Esophagus muscularis mucosa (tissue), 3 donors: ENCODE measurements at regions not wholly inside any gene's neighbourhood (a gene's known extent, or its start where the extent isn't known, plus 50 kb on each side); places are given as distances from the start of the nearest gene placed in this dataset.

ENCODE experiments used
- POLR2AphosphoS5 ChIP-seq, 2 donors: sonication (generic); formaldehyde crosslinking; IDR thresholded peaks; one replicate each; pipeline ENCODE4 v1.6.1; 2017; ENCODE audit warnings: antibody characterized with exemption in 2 of 2
- TF ChIP-seq, protein P1 (sequence below), 3 experiments: fragments of 200-600 bp in 2 of 3; fragments of 450-650 bp in 1 of 3; sonication (generic) in 2 of 3; IDR thresholded peaks; one replicate each; pipeline ENCODE4 v1.5.1; 2017 to 2019; ENCODE audit warnings: antibody characterized with exemption in 3 of 3, mild to moderate bottlenecking in 2 of 3, moderate library complexity in 1 of 3

DNA sequence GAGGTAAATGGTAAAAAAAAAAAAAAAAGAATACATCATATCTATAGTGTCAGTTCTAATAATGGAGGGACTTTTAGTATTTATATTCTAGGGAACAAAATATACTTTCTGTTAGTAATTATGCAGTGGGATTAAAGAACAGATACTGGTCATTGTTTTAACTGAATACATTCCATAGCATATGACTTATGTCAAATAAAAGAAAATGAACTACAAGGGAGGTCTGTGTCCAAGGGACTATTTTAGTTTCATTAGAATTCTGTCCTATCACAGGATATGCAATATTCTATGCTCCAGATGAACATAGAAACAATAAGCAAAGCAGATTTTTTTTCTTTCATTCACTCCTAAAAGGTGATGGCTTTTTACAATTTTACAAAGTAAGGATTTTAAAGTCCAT, 154.2 kb upstream of the ZEB2 start:
- TF ChIP-seq, protein P1, sequence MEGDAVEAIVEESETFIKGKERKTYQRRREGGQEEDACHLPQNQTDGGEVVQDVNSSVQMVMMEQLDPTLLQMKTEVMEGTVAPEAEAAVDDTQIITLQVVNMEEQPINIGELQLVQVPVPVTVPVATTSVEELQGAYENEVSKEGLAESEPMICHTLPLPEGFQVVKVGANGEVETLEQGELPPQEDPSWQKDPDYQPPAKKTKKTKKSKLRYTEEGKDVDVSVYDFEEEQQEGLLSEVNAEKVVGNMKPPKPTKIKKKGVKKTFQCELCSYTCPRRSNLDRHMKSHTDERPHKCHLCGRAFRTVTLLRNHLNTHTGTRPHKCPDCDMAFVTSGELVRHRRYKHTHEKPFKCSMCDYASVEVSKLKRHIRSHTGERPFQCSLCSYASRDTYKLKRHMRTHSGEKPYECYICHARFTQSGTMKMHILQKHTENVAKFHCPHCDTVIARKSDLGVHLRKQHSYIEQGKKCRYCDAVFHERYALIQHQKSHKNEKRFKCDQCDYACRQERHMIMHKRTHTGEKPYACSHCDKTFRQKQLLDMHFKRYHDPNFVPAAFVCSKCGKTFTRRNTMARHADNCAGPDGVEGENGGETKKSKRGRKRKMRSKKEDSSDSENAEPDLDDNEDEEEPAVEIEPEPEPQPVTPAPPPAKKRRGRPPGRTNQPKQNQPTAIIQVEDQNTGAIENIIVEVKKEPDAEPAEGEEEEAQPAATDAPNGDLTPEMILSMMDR (IDR thresholded peaks at IDR 0.05): no peak
- no peak for TF ChIP-seq POLR2AphosphoS5 (IDR thresholded peaks at IDR 0.05)
